ENCODE measurements at regions not wholly inside any gene's neighbourhood (a gene's known extent, or its start where the extent isn't known, plus 50 kb on each side); places are given as distances from the start of the nearest gene placed in this dataset.
"Not testable (repeated sequence)": the region's sequence is repeated elsewhere in the genome, so short reads cannot be mapped to it uniquely, and the experiment has no call there.

- no peak overlapping the region for H3K27ac ChIP-seq
- TF ChIP-seq CTCF (IDR thresholded peaks at IDR 0.05) (no peak), ZFX (IDR thresholded peaks at IDR 0.05; ENCODE audit: borderline replicate concordance) (no peak)
These were observed 1917.5 kb downstream of the LRRC4C start for GRCh38 chr11:39541945-39542351.

GRCh38 chr11:39536323-39536722 is 1923.1 kb downstream of the LRRC4C start:
- not testable (repeated sequence) for H3K27ac ChIP-seq

All from 22Rv1 (cell line).